HG02840 (cell line): ENCODE measurements at regions not wholly inside any gene's neighbourhood (a gene's known extent, or its start where the extent isn't known, plus 50 kb on each side); places are given as distances from the start of the nearest gene placed in this dataset.
"Not testable (repeated sequence)": the region's sequence is repeated elsewhere in the genome, so short reads cannot be mapped to it uniquely, and the experiment has no call there.

ENCODE experiments used
- ATAC-seq: cut with Tn5 transposase; IDR thresholded peaks from one replicate; pipeline ENCODE4 v1.9.1; 2021; ENCODE audit warnings: mild to moderate bottlenecking, moderate library complexity, moderate number of reproducible peaks; ENCODE audit not compliant: unreplicated experiment, low FRiP score

DNA sequence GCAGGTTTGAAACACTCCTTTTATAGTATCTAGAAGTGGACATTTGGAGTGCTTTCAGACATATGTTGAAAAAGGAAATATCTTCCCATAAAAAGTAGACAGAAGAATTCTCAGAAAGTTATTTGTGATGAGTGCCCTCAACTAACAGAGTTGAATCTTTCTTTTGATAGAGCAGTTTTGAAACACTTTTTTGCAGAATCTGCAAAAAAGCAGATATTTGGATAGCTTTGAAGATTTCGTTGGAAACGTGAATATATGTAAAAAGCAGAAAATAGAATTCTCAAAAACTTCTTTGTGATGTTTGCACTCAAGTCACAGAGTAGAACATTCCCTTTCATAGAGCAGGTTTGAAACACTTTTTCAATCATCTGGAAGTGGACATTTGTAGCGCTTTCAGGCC is 676.4 kb upstream of the ZNF337 start:
- not testable (repeated sequence) for ATAC-seq

DNA sequence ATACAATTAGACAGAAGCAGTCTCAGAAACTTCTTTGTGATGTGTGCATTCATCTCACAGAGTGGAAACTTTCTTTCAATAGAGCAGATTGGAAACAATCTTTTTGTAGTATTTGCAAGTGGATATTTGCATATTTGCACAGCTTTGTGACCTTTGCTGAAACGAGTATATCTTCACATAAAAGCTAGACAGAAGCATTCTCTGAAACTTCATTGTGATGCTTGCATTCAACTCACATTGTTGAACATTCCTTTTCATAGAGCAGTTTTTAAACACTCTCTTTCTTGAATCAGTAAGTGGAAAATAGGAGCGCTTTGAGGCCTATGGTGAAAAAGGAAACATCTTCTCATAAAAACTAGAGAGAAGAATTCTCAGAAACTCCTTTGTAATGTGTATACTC is 657.9 kb upstream of the ZNF337 start:
- no peak for ATAC-seq

DNA sequence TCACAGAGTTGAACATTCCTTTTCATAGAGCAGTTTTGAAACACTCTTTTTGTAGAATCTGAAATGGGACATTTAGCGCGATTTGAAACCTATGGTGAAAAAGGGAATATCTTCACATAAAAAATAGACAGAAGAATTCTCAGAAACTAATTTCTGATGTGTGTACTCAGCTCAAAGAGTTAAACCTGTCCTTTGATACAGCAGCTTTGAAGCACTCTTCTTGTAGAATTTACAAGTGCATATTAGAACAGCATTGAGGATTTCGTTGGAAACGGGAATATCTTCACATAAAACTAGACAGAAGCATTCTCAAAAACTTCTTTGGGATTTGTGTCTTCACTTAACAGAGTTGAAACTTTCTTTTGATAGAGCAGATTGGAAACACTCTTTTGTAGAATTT is 650.7 kb upstream of the ZNF337 start:
- no peak for ATAC-seq

DNA sequence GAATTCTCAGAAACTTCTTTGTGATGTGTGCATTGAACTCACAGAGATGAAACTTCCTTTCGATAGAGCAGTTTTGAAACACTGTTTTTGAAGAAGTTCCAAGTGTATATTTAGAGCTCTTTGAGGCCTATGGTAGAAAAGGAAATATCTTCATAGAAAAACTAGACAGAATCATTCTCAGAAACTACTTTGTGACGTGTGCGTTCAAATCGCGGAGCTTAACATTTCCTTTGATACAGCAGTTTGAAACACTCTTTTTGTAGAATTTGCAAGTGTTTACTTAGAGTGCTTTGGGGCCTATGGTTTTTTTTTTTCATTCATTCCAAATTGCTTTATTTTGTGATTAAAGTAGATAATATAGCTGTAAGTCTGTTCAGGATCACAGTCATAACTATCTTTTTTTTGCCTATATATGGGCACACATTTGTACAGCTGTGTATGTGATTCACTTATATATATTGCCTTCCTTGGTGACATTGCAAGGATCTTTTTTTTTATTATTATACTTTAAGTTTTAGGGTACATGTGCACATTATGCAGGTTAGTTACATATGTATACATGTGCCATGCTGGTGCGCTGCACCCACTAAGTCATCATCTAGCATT is 643.9 kb upstream of the ZNF337 start:
- not testable (repeated sequence) for ATAC-seq

DNA sequence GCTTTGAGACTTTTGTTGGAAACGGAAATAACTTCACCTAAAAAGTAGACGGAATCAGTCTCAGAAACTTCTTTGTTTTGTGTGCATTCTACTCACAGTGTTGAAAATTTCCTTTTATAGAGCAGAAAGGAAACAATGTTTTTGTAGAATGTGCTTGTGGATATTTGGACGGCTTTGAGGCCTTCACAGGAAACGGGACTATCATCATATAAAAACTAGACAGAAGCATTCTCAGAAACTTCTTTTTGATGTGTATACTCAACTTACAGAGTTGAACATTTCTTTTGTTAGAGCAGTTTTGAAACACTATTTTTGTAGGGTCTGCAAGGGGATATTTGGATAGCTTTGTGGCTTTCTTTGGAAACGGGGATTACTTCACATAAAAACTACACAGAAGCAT is 627.5 kb upstream of the ZNF337 start:
- ATAC-seq, result no peak

DNA sequence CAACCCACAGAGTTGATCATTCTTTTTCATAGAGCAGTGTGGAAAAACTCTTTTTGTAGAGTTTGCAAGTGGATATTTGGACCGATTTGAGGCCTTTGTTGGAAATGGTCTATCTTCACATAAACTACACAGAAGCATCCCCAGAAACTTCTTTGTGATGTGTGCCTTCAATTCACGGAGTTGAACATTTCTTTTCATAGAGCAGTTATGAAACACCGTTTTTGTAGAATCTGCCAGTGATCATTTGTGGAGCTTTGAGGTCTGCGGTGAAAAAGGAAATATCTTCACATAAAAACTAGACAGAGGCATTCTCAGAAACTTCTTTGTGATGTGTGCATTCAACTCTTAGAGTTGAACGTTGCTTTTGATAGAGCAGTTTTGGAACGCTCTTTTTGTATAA is 618.4 kb upstream of the ZNF337 start:
- no peak for ATAC-seq

DNA sequence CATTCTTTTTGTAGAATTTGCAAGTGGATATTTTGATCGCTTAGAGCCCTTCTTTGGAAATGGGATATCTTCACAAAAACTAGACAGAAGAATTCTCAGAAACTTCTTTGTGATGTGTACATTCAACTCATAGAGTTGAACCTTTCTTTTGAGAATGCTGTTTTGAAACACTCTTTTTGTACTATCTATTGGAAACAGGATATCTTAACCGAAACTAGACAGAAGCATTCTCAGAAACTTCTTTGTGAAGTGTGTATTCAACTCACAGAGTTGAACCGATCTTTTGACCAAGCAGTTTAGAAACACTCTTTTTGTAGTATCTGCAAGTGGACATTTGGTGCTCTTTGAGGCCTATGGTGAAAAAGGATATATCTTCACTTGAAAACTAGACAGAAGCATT is 613.1 kb upstream of the ZNF337 start:
- ATAC-seq, result not testable (repeated sequence)

DNA sequence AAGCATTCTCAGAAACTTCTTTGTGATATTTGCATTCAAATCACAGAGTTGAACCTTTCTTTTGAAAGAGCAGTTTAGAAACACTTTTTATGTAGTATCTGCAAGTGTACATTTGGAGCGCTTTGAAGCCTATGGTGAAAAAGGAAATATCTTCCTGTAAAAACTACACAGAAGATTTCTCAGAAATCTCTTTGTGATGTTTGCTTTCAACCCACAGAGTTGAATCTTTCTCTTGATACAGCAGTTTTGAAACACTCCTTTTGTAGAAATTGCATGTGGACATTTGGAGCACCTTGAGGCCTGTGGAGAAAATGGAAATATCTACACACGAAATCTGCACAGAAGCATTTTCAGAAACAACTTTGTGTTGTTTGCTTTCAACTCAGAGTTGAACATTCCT is 612.3 kb upstream of the ZNF337 start:
- no peak for ATAC-seq

DNA sequence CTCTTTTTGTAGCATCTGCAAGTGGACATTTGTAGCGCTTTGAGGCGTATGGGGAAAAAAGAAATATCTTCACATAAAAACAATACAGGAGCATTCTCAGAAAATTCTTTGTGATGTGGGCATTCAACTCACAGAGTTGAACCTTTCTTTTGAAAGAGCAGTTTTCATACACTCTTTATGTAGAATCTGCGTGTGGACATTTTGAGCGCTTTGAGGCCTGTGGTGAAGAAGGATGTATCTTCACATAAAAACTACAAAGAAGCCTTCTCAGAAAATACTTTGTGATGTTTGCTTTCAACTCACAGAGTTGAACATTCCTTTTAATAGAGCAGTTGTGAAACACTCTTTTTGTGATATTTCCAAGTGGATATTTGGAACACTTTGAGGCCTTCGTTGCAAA is 598.4 kb upstream of the ZNF337 start:
- ATAC-seq, result no peak

DNA sequence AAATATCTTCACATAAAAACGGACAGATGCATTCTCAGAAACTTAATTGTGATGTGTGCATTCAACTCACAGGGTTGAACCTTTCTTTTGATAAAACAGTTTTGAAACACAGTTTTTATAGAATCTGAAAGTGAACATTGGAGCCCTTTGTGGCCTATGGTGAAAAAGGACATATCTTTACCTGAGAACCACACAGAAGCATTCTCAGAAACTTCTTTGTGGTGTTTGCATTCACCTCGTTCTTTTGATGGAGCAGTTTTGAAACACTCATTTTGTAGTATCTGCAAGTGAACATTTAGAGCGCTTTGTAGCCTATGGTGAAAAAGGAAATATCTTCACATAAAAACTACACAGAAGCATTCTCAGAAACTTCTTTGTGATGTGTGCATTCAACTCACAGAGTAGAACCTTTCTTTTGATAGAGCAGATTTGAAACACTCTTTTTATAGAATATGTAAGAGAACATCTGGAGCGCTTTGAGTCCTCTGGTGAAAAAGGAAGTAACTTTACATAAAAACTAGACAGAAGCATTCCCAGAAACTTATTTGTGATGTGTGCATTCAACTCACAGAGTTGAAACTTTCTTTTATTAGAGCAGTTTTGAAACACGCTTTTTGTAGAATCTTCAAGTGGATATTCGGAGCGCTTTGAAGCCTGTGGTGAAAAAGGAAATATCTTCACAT is 591.9 kb upstream of the ZNF337 start:
- ATAC-seq, result not testable (repeated sequence)

DNA sequence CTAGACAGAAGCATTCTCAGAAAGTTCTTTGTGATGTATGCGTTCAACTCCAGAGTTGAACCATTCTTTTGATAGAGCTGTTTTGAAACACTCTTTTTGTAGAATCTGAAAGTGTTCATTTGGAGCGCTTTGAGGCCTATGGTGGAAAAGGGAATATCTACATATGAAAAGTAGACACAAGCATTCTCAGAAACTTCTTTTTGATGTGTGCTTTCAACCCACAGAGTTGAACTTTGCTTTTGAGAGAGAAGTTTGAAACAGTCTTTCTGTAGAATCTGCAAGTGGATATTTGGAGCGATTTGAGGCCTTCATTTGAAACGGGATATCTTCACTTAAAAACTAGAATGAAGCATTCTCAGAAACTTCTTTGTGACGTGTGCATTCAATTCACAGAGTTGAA is 582.6 kb upstream of the ZNF337 start:
- no peak for ATAC-seq

DNA sequence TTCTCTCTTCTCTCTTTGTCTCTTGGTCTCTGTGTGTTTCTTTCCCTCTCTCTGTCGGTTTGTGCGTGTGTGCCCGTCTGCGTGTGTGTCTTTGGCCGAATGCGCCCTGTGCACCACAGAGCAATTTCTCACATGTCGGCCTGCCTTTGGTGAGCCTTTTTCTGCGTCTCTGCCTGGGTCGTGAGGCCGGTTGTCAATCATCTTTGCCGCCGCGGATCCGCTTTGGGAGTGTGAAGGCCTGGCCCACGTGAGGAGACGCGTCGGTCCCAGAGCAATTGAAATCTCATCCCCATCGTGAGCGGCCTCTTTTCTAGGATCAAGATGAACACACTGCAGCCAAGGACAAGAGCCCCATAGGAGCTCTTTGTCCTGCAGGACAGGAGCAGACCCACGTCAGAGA is 580.7 kb upstream of the ZNF337 start:
- ATAC-seq, result no peak

DNA sequence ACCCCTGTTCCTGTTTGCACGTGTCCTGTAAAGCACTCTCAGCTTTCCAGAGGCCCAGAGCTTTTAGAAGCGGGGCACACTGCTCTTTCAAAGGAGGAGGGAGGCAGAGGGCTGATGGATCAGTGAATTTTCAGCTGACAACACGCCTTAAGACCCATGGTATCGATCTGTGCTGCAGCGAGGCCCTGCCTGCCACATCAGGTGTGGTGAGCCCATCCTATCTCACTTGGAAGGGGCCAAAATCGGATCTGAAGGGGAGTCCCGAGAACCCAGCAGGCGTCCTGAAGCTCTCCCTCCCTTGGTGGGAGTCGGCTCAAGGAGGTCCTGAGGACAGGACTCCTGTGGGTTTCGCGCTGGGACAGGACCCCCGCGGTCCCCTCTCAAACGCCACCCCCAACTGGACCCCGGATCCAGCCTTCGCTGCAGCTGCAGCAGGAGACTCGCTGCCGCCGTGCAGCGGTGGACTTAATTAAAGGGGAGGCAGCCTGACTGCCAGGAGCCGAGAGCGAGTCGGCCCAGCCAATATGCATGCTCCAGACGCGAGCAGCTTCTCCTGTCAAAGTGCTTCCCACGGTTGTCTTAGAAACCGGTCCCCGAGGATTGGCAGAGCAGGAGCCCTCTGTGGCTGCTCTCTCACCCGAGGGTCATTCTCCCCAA is 580.0 kb upstream of the ZNF337 start:
- no peak for ATAC-seq

DNA sequence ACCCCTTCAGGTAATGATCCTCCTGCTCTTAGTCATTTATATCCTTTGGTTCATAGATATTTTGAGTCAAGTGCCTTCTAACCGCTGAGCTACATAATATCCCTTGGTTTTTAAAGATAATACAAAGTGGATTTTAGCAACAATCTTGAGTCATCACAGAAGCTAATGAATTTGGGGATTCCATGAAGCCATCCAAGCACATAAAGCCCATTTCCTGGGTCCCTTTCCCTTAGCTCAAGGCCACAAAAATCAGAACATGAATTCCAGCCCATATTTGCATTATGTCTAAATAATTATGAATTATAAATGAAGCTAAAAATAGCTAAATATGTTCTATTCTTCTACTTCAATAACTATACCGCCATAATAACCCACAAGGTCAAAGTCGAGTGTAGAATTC is 572.1 kb upstream of the ZNF337 start:
- not testable (repeated sequence) for ATAC-seq

DNA sequence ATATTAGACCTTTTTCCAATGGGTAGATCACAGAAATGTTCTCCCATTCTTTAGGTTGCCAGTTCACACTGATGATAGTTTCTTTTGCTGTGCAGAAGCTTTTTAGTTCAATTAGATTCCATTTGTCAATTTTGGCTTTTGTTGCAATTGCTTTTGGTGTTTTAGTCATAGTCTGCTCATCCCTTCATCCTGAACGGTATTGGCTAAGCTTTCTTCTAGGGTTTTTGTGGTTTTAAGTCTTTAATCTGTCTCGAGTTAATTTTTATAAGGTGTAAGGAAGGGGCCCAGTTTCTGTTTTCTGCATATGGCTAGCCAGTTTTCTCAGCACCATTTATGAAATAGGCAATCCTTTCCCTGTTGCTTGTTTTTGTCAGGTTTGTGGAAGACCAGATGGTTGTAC is 564.3 kb upstream of the ZNF337 start:
- ATAC-seq, result not testable (repeated sequence)

DNA sequence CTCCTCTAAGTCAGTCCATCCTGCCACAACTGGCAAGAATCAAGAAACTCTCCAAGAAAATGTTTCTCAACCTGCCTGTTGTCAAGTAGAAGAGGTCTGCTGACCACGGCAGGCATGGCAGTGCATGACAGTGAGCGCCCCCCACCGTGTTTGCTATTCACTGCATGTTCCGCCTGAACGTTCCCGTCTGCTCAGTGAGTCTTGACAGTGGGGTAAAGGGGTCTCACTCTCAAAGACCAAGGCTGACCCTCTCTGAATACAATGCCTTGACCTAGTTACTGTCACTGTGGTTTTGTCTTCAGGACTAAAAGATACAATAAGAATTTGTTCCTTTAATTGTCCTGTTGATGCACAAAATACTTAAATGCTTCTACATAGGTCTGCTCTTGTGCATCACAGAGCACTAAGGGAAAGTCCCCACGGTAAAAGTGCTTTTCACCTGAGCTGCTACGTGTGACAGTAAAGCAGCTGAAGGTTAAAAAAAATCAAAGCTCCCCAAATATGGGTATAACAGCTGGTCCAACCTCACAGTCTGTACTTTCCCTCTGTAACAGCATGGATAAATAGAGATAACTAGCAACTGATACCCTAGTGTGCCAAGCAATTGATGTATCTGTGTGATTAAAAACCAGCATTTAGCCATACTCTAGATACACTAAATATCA is 555.8 kb upstream of the ZNF337 start:
- ATAC-seq, result not testable (repeated sequence)

DNA sequence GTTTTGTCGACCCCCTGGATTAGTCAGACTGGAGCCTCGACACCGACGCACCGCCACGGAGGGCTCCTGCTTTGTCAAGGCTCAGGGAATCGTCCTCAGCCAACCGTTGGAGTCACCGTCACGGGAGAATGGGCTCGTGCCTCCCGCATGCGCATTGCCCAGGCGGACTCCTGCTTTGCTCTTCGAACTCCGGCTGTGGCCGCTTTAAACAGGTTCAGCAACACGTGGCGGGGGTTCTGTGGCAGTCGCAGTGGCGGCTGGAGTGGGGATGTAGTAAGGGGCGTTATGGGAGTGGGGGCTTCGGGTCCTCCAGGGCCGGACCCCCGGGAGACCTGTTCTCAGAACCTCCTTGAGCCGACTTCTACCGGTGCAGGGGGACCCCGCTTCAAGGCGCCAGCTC is 554.7 kb upstream of the ZNF337 start:
- not testable (repeated sequence) for ATAC-seq

DNA sequence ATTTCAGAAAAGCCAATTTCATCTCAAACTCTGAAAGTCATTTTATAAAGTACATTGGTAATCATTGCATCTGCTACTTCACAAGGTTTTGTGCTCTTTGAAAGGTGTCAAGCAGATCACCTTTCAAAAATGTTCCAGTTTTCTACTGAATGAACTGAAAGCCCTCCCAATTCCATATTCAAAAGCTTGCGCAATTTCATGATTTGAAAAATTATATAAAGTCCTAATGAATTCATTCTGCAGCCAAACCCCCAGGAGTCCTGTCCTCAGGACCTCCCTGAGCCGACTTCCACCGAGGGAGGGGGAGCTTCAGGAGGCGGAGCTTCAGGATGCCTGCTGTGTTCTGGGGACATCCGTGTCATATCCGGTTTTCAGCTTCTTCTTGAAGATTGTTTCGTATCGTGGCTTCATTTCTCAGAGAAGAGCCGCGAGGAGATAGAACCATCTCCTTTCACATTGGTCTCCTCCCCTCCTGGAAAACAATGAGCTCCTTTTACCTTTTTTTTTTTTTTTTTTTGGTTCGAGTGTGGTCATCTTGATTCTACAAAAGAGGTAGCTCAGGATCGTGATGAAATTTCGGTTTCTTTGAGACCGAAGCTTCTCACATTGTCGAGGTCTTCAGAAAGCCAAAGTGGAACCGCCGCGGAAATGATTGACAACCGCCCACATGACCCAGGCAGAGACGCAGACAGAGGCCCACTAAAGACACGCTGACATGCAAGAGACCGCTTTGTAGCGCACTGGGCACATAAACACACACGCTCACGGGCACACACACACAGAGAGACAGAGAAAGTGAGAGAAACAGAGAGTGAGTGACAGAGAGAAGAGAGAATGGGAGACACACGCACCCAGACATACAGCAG is 553.8 kb upstream of the ZNF337 start:
- not testable (repeated sequence) for ATAC-seq

DNA sequence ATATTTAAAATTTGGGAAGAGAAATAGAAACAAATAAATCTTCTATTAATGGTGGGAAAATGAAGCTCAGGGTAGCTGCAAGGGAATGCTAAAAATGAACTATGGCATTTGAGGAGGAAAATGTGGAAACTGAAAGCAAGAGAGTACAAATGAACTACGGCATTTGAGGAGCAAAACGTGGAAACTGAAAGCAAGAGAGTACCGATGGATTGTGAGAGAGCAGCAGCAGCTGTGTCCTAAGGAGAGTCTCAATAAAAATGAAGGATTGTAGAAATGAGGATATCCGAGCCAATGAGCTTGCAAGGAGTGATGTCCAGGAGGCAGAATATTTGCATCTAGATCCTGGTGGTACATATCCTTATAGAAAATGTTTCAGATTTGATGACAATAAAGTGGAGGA is 547.1 kb upstream of the ZNF337 start:
- no peak for ATAC-seq

DNA sequence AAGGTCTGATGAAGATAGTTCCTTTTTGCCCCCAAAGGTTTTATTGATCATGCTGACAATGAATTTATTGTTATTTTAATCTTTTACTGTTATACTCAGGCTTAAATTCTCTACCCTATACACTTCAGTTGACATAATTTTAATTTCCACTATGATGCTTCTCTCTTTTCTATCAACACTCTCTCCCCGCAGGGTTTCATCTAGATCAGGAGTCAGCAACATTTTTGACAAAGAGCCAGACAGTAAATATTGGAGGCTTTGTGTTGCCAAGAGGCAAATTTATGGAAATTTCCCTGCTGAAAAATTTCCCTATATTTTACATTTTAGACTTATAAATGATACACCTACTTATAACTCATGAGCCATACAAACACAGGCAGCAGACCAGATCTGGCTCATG is 524.0 kb upstream of the ZNF337 start:
- not testable (repeated sequence) for ATAC-seq
